ENCODE measurements at regions not wholly inside any gene's neighbourhood (a gene's known extent, or its start where the extent isn't known, plus 50 kb on each side); places are given as distances from the start of the nearest gene placed in this dataset.
A peak's percentile ranks its signal among the peaks of the same experiment; 100 is the strongest.

DNA sequence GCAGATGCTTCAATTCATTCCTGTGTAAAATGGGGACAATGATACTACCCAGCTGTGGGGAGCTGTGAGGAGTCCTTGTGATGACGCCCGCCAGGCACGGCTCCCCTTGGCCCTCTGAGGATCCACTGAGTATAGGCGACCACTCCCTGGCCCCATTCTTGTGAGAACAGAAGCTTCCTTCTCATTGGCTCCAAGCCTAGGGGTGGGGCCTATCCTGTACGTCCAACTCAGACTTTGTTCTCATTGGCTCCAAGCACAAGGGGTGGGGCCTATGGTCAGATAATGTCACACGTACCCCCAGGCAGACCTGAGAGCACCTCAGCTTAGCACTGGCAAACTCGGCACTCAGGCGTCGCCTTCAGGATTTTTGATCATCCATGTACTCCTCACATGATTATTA lies 232.9 kb upstream of the MVB12B start:
- no peak for DNase-seq (ENCODE audit: low read depth, low spot score)
- no peak overlapping the region for H2AFZ ChIP-seq (ENCODE audit: low read depth, low read length, poor library complexity, severe bottlenecking)
- no peaks in the 10 kb centered on the region for H3K4me1 ChIP-seq (ENCODE audit: control insufficient read depth in 1 of 2, insufficient read depth in 2 of 2, low read length in 2 of 2)
- peaks cover 8% of the 10 kb centered on the region; the same call in 1 of the 2 replicates for H3K27me3 ChIP-seq (ENCODE audit: insufficient read depth, low read length)
- peak; percentile 83 for ATAC-seq
- no peak overlapping the region for H3K4me3 ChIP-seq (replicated peaks in 1 of 2; ENCODE audit: low read depth in 1 of 2, low read length in 2 of 2)
- H3K79me2 ChIP-seq (ENCODE audit: insufficient read depth, low read length), result no peaks in the 10 kb centered on the region
- ChIA-PET POLR2A (no interaction called here), CTCF (no interaction called here), RAD21 (ENCODE audit: low non-redundant PET in 1 of 2, low total read pairs in 2 of 2, uncharacterized antibody in 2 of 2, unreplicated experiment in 2 of 2) (no interaction called here)
- intact Hi-C loops (cut with micrococcal nuclease), result no loop called here
- H3K4me2 ChIP-seq (ENCODE audit: low read length), result no peak overlapping the region
- H4K20me1 ChIP-seq (ENCODE audit: insufficient read depth), result no peaks in the 10 kb centered on the region
- H3K36me3 ChIP-seq (ENCODE audit: control insufficient read depth in 1 of 2, insufficient read depth in 2 of 2, low read length in 2 of 2), result no peaks in the 10 kb centered on the region
- H3K27ac ChIP-seq (ENCODE audit: low read depth, low read length), result no peak overlapping the region
- H3K9me2 ChIP-seq (ENCODE audit: insufficient read depth), result no peaks in the 10 kb centered on the region
- H3K9ac ChIP-seq (ENCODE audit: low read length), result no peak overlapping the region
- BruUV-seq (replicated peaks), result no TSS peak
- TF ChIP-seq EZH2phosphoT487 (IDR thresholded peaks at IDR 0.05; ENCODE audit: borderline replicate concordance), result no peak
- TF ChIP-seq EZH2 (IDR thresholded peaks at IDR 0.05), result no peak
- no peak for TF ChIP-seq REST (IDR thresholded peaks at IDR 0.05; ENCODE audit: low read depth)
- no peak for TF ChIP-seq EGR1 (IDR thresholded peaks at IDR 0.05; ENCODE audit: low read depth)
- TF ChIP-seq ZNF274 (IDR thresholded peaks at IDR 0.05; ENCODE audit: low read depth, low read length), result no peak
- TF ChIP-seq SRF (IDR thresholded peaks at IDR 0.05; ENCODE audit: low read depth), result no peak
- no peak for TF ChIP-seq SP1 (IDR thresholded peaks at IDR 0.05; ENCODE audit: low read depth)
- TF ChIP-seq ZFX (IDR thresholded peaks at IDR 0.05), result no peak
- TF ChIP-seq TCF7L2 (IDR thresholded peaks at IDR 0.05; ENCODE audit: borderline replicate concordance, extremely low read depth, insufficient read depth, insufficient read length), result no peak
- TF ChIP-seq, protein P1, sequence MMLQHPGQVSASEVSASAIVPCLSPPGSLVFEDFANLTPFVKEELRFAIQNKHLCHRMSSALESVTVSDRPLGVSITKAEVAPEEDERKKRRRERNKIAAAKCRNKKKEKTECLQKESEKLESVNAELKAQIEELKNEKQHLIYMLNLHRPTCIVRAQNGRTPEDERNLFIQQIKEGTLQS (IDR thresholded peaks at IDR 0.05), result no peak
- TF ChIP-seq YY1 (IDR thresholded peaks at IDR 0.05; ENCODE audit: extremely low read depth, insufficient replicate concordance, low read depth, low read length), result no peak
- TF ChIP-seq, protein P2, sequence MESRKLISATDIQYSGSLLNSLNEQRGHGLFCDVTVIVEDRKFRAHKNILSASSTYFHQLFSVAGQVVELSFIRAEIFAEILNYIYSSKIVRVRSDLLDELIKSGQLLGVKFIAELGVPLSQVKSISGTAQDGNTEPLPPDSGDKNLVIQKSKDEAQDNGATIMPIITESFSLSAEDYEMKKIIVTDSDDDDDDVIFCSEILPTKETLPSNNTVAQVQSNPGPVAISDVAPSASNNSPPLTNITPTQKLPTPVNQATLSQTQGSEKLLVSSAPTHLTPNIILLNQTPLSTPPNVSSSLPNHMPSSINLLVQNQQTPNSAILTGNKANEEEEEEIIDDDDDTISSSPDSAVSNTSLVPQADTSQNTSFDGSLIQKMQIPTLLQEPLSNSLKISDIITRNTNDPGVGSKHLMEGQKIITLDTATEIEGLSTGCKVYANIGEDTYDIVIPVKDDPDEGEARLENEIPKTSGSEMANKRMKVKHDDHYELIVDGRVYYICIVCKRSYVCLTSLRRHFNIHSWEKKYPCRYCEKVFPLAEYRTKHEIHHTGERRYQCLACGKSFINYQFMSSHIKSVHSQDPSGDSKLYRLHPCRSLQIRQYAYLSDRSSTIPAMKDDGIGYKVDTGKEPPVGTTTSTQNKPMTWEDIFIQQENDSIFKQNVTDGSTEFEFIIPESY (IDR thresholded peaks at IDR 0.05; ENCODE audit: extremely low read depth, insufficient replicate concordance, low read length), result no peak
- TF ChIP-seq CBX3 (IDR thresholded peaks at IDR 0.05; ENCODE audit: low read depth), result no peak
- TF ChIP-seq JUND (IDR thresholded peaks at IDR 0.05), result no peak
- no peak for TF ChIP-seq ELF1 (IDR thresholded peaks at IDR 0.05; ENCODE audit: borderline replicate concordance, low read depth)
- H3K9me3 ChIP-seq (ENCODE audit: control insufficient read depth in 1 of 2, insufficient read depth in 1 of 2, low read depth in 1 of 2, low read length in 2 of 2), result no peaks in the 10 kb centered on the region

Measured in HCT116 (cell line).